Hepatocyte (in vitro differentiated cells): ENCODE measurements at regions not wholly inside any gene's neighbourhood (a gene's known extent, or its start where the extent isn't known, plus 50 kb on each side); places are given as distances from the start of the nearest gene placed in this dataset.

ENCODE experiments used
- DNase-seq: peaks from one replicate; pipeline ENCODE4 v3.0.0-alpha.2; 2016; ENCODE audit warnings: low spot score
- H2AFZ ChIP-seq: fragments of 200-600 bp; sonication (generic); 2 replicates; pipeline ENCODE4 v1.6.0; 2016; ENCODE audit warnings: antibody characterized with exemption, mild to moderate bottlenecking
- H3K27ac ChIP-seq: fragments of 200-600 bp; sonication (generic); 2 replicates; pipeline ENCODE4 v1.5.1; 2016; ENCODE audit warnings: mild to moderate bottlenecking
- H3K27me3 ChIP-seq: fragments of 200-600 bp; sonication (generic); 2 replicates; pipeline ENCODE4 v1.6.1; 2016
- H3K36me3 ChIP-seq: fragments of 200-600 bp; sonication (generic); replicated peaks from 2 replicates; pipeline ENCODE4 v1.5.1; 2016; ENCODE audit warnings: low read depth; ENCODE audit not compliant: insufficient read depth
- H3K4me1 ChIP-seq: fragments of 200-600 bp; sonication (generic); 2 replicates; pipeline ENCODE4 v1.5.1; 2016; ENCODE audit warnings: mild to moderate bottlenecking, moderate library complexity; ENCODE audit not compliant: insufficient read depth
- H3K4me2 ChIP-seq: fragments of 200-600 bp; sonication (generic); 2 replicates; pipeline ENCODE4 v1.6.0; 2016
- H3K4me3 ChIP-seq: fragments of 200-600 bp; sonication (generic); 2 replicates; pipeline ENCODE4 v1.5.1; 2016; ENCODE audit warnings: mild to moderate bottlenecking
- H3K79me2 ChIP-seq: fragments of 200-600 bp; sonication (generic); 2 replicates; pipeline ENCODE4 v1.6.0; 2017; ENCODE audit warnings: mild to moderate bottlenecking
- H3K9me2 ChIP-seq: fragments of 200-600 bp; sonication (generic); replicated peaks from 2 replicates; pipeline ENCODE4 v1.6.0; 2017; ENCODE audit warnings: mild to moderate bottlenecking; ENCODE audit not compliant: insufficient read depth
- H3K9me3 ChIP-seq: fragments of 200-600 bp; sonication (generic); 2 replicates; pipeline ENCODE4 v1.5.1; 2016; ENCODE audit warnings: low read depth, mild to moderate bottlenecking
- H4K20me1 ChIP-seq: fragments of 200-600 bp; sonication (generic); 2 replicates; pipeline ENCODE4 v1.6.0; 2016; ENCODE audit warnings: mild to moderate bottlenecking; ENCODE audit not compliant: insufficient read depth, poor library complexity, severe bottlenecking
- CTCF ChIP-seq: fragments of 200-600 bp; sonication (generic); IDR thresholded peaks from 2 replicates; pipeline ENCODE4 v1.5.1; 2016; ENCODE audit warnings: antibody characterized with exemption, mild to moderate bottlenecking; ENCODE audit not compliant: poor library complexity
- EZH2 ChIP-seq: fragments of 200-600 bp; sonication (generic); IDR thresholded peaks from 2 replicates; pipeline ENCODE4 v1.6.1; 2016; ENCODE audit warnings: antibody characterized with exemption, mild to moderate bottlenecking, borderline replicate concordance
- EZH2phosphoT487 ChIP-seq: fragments of 200-600 bp; sonication (generic); IDR thresholded peaks from one replicate; pipeline ENCODE4 v1.6.1; 2018; ENCODE audit warnings: antibody characterized with exemption, mild to moderate bottlenecking, low read depth, moderate library complexity; ENCODE audit not compliant: unreplicated experiment, severe bottlenecking
- WGBS: methylation state at CpG from one replicate; pipeline ENCODE4 v1.1.6; 2016; ENCODE audit warnings: low lambda C conversion rate; ENCODE audit errors: missing lambda C conversion rate; 5-methylcytosine and 5-hydroxymethylcytosine counted together

GRCh38 chr3:10582733-10583132, 77.3 kb upstream of the ATP2B2 start:
- no peak overlapping the region for H3K4me3 ChIP-seq
- no peak overlapping the region for H3K4me2 ChIP-seq
- H3K27ac ChIP-seq, result no peak overlapping the region
- no peak for DNase-seq
- H2AFZ ChIP-seq, result no peak overlapping the region
- no peaks in the 10 kb centered on the region for H3K79me2 ChIP-seq
- 70% methylated on average over 3 of the region's 3 CpGs for WGBS
- TF ChIP-seq CTCF, result no peak
- no peak for TF ChIP-seq EZH2phosphoT487
- no peak for TF ChIP-seq EZH2
- H4K20me1 ChIP-seq, result no peaks in the 10 kb centered on the region
- H3K9me3 ChIP-seq, result no peaks in the 10 kb centered on the region
- peaks cover 9% of the 10 kb centered on the region for H3K27me3 ChIP-seq
- no peaks in the 10 kb centered on the region for H3K9me2 ChIP-seq
- no peaks in the 10 kb centered on the region for H3K4me1 ChIP-seq
- no peaks in the 10 kb centered on the region for H3K36me3 ChIP-seq

- 73% methylated on average over 13 of the region's 13 CpGs for WGBS
- no peak for DNase-seq
- H3K27me3 ChIP-seq, result peaks cover 9% of the 10 kb centered on the region
- no peaks in the 10 kb centered on the region for H3K9me2 ChIP-seq
- H4K20me1 ChIP-seq, result no peaks in the 10 kb centered on the region
- H3K4me3 ChIP-seq, result no peak overlapping the region
- no peak for TF ChIP-seq CTCF
- no peak for TF ChIP-seq EZH2phosphoT487
- no peak for TF ChIP-seq EZH2
- no peak overlapping the region for H3K4me2 ChIP-seq
- no peaks in the 10 kb centered on the region for H3K79me2 ChIP-seq
- no peak overlapping the region for H3K27ac ChIP-seq
- no peaks in the 10 kb centered on the region for H3K36me3 ChIP-seq
- H3K4me1 ChIP-seq, result no peaks in the 10 kb centered on the region
- no peaks in the 10 kb centered on the region for H3K9me3 ChIP-seq
- H2AFZ ChIP-seq, result no peak overlapping the region
These were observed 78.7 kb upstream of the ATP2B2 start for GRCh38 chr3:10583798-10584708.

- Histone ChIP-seq H3K4me1 (no peaks in the 10 kb centered on the region), H3K4me3 (no peak overlapping the region), H2AFZ (no peak overlapping the region), H3K27me3 (peaks cover 12% of the 10 kb centered on the region), H3K79me2 (no peaks in the 10 kb centered on the region), H4K20me1 (no peaks in the 10 kb centered on the region), H3K4me2 (no peak overlapping the region), H3K9me2 (no peaks in the 10 kb centered on the region), H3K27ac (no peak overlapping the region), H3K36me3 (no peaks in the 10 kb centered on the region), H3K9me3 (no peaks in the 10 kb centered on the region)
- 75% methylated on average over 1 of the region's 1 CpG for WGBS
- TF ChIP-seq EZH2, result no peak
- no peak for TF ChIP-seq EZH2phosphoT487
- no peak for TF ChIP-seq CTCF
- no peak for DNase-seq
These were observed 80.6 kb upstream of the ATP2B2 start for GRCh38 chr3:10585945-10586344.
